AML-193 (cell line): ENCODE measurements at regions not wholly inside any gene's neighbourhood (a gene's known extent, or its start where the extent isn't known, plus 50 kb on each side); places are given as distances from the start of the nearest gene placed in this dataset.
"Not testable (repeated sequence)": the region's sequence is repeated elsewhere in the genome, so short reads cannot be mapped to it uniquely, and the experiment has no call there.

ENCODE experiments used
- DNase-seq, 2 experiments: peaks; one replicate each; lab custom pipeline; 2025; lab: John Stamatoyannopoulos, UW

DNA sequence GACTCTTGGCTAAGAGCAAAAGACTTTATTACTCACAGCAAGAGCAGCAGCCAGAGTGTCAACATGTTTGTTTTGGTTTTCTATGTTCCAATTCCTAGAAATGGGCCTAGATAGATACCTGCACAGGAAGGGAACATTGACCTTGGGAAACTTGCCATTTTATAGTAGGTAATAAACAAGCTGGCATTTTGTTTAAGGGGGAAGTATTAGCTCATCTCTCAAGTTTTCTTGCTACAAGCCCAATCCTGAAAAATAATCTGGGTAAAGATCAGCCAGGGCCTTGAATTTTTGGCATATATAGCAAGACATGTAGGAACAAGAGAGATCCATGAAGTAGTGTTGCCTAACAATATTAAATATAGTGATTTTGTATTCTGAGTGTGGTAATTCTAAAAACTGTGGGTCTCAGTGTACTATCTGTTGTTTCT is 51.4 kb upstream of the RGL1 start:
- DNase-seq: no peak

DNA sequence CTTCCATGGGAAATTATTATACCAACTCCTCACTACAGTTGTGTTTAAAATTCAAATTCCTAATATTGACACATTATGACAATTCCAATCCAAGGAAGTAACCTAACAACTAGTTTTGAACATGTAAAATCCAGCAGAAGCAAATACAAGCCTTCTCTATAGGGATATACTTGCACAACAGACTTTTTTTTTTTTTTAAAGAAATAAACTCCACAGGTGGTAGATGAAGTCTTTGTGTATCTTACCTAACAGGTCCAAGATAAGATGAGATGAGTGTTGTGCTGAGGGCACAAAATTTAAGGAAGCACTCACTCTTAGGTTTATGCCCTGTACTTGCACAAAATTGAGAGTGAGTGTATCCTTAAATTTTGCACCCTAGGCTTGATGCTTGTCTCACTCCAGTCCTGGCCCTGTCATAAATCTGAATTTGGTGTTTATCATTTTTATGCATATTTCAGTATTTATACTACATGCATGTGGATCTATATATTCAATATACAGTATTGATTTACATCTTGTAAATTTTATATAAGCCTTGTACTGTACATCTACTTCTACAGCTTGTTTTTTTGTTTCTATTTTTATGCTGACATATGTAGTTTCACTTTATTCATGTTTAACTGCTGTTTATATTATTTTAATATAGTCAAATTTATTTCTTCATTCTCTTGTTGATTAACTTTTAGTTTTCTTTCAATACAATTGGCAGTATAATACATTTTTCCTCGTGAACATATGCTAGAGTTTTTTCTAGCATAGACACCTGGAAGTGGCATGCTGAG is 60.6 kb upstream of the RGL1 start:
- no peak for DNase-seq

DNA sequence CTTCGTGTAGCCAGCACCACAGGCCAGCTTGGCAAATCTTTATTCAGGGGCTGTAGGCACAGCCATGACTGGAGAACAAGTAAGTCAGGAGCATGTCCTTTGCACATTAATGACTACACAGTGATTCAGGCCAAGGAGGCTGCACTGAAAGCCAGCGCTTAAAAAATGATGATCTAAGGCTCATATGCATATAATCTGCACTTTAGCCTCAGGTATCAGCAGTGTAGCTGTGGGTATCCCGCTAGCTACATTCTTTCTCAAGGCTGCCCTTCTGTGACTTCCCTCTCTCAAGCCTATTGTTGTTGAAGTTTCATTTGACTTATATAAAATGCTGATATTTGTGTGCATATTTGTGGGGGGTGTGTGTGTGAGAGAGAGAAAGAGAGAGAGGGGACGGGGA is 62.6 kb upstream of the RGL1 start:
- no peak for DNase-seq

DNA sequence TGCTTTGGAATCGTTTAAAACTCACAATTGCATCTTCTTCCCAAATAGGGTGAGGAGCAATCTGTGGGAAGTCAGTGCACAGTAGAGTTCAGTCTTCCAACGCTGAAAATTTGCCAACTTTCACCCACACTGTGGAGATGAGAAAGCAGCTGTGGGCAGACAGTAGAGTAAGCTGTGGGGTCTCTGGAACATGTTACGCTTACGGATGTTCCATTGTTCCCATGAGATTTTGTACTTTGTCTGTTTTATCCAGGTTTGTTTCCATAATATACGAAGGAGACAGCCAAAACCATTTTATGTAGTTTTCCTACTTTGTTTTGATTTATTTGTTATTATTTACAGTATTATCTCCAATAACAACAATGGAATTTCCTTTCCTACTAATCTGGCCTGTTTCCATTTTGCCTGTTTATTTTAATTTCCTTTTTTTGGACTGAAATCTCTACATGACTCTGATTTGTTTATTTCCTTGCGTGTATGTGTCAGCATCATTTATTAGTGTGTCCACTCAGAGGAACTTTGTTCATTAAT is 65.1 kb upstream of the RGL1 start:
- DNase-seq: no peak

DNA sequence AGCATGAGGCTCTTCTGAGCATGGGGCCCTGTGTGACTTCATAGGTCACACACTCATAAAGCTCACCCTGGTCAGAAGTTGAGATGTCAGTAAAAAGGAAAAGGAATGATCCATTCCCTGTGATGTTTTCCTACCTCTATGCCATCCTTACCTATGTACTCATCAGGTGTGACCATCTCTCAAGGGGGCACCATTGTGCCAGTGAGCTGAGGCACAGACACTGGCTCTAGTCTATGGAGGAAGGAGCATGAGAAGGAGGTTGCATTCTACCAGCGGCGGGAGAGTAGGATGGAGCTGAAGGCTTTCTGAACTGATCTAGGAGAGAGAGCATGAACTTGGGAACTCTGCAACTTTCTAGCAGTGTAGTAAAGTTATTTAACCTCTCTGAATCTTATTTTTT is 65.8 kb upstream of the RGL1 start:
- DNase-seq: no peak

DNA sequence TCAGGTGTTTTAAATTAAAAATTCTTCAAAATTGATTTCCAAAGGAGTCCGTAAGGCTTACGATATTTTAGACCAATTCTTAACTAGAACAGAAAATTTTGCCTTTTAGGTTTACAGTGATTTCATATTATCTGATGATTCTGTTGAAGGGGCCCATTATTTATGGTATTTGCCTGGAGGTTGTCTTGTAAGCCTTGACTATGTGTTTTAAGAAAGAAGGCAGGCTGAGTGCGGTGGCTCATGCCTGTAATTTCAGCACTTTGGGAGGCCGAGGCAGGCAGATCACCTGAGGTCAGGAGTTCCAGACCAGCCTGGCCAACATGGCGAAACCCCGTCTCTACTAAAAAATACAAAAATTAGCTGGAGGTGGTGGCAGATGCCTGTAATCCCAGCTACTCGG is 67.0 kb upstream of the RGL1 start:
- not testable (repeated sequence) for DNase-seq

DNA sequence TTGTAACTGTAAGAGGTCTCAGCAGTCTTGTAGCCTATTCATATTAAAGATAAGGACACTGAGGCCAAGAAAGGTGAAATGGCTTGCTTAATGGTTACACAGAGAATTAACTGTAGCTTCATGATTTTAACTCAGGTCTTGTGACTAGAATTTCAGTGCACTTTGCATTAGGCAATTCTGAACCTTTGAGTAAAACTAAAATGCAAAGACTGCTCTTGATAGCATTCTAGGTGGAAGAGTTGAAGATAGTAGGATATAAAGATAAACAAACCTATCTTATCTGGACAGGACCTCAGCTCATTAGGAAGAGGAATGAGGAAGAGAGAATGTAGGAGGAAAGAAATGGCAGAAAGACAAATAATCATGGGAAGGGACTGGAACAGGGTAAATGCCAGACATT is 68.6 kb upstream of the RGL1 start:
- DNase-seq: no peak

DNA sequence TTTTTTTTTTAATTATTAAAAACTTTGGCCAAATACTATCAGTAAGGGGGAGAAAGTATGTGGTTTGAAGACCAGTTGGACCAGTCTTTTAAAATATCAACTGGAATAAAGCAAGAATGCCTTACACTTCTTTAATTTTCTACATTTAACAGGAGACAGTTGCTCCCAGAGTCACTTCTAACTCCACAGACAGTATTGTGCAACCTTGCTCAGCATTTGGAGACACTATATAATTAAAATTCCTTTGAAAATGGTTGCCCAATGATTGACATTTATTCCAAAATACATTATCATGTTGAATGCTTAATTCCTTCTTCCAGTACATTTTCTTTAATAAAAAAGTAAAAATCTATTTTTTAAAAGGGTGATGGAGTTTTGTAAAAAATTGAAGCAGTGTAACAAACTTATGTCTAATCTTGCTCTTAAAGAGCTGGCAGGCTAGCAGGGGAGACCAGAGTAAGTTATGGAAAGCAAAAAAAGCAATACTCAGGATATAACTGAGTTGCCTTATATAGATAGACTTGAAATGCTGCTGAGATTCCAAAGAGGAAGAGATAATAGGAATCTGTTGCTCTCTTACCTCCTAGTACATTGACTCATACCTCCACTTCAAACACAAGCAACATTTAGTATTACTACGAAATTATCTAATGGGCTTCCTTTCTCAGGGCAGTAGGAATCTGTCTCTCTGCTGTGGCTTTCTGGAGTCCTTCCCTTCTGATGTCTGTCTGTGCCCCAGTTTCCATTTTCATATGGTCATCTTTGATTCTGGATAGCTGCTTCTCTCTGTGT is 69.7 kb upstream of the RGL1 start:
- DNase-seq: peak in 1 of 2 experiments; percentile 1

DNA sequence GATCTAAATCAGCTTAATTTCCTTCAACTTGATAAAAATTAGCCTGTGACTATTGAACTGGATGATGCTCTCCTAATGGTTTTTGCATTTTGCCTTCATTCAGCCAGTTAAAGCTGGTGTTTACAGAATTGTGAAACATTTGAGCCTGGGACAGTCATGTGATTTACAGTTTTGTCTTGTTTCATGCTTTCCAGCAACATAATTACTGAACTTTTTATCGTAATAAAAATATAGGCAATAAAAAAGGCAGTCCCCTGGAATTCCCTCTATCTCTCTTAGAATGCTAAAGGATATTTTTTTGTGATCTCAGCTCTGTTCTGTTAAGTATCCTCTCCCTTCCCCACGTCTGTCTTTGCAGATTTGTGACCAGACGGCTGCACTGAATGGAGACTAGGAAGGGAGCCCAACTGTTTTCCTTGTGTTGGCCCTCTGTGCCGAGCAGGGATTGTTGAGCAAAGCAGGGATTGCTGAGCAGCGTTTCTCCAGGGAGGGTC is 70.3 kb upstream of the RGL1 start:
- no peak for DNase-seq

DNA sequence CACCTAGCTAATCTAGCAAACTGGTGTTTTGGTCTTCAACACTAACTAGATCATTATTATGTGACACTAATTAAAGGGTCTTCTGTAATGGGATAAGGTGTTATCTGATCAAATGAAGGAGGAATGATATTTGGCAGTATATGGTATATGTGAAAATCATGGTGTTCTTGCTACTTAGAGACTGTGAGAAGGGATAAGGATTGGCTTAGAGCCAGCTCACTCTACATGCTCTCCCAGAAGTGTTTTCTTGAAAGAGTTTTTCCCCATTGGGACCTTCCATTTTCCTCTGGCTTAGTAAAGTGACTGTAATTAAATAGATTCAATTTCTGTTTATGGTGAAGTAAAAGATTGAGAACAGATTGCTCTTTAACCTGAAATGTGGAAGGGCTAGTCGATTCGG is 71.2 kb upstream of the RGL1 start:
- DNase-seq: no peak

DNA sequence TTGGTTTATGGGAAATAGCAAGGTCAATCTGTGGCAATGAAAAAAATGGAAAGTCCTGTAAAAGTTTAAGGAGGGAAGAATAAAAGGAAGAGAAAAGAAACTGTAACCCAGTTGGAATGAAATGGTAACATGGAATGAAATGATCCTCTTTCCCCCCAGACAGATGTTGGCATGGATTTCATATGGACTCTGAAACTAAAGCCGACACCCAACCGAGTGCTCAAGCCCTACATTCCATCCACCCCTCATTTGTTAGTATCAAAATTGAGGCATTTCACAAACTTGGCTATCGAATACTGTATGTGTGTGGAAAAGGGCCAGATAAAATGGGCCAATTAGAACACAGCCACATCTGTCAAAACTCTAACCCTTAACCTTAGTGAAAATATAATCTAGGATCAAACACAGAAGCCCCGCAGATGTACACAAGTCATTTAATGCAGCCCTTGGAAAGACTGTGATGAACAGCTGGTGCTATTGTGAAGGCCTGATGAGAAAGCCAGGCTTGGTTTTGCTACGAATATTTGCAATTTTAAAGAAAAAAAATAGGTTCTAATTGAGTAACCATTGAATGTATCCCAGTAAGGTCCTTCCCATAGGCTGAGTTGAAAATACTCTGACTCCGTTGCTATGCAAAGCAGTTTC is 72.6 kb upstream of the RGL1 start:
- DNase-seq: no peak

DNA sequence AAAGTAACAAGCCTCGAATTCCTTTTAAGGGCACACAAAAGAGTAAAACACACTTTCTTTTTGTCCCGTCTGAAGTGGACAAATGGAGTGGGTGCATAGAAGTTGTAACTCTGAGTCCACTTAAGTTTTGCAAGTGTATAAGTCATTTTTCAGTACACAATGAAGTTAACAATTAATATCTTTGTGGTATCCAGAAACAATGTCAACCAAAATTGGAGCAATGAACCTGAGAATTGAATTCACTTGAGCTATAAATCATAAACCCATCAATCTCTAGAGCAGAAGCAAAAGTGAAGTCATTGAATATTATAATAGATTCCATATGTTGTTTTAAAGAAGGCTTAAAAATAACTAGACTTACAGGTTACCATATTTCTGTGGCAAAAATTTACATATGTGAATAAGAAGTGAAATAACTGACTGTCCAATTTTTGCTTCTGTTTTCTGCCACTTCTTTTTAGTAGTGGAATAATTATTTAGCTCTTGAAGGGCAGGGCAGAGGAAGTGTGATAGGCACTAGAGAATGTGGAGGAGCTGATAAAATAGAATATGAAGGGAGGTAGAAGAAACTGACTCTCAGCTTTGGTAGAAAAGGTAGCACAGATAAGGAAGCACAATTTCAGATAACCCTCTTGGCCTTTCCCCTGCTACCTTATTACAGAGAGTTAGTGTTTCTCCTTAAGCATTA is 73.9 kb upstream of the RGL1 start:
- no peak for DNase-seq

DNA sequence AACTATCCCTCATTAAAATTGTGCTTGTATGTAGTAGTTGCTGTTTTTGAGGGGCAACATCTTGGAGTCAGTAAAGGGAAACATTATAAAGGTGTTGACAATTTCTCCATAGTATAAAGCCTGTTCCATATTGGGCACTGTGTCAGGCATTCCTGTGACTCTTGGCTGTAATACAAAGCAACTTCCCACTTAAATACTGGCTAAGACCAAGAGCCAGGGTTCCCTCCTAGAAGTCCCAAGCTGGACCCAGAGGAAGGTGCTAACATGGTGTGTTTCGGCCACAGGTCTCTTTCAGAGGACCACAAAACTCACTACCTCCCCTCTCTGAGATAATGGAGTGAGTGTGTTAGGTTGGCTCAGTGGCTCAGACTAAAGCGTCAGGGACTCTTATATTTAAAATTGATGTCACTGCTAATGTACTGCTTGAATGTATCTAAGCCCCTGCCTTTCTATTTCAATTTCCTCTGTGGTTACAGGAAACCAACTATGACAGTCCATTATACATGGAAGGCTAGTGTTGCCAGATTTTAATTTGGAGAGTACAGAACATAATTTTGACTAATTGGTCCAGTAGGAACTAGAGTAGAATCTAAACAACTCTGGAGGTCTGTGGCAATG is 74.7 kb upstream of the RGL1 start:
- DNase-seq: no peak

DNA sequence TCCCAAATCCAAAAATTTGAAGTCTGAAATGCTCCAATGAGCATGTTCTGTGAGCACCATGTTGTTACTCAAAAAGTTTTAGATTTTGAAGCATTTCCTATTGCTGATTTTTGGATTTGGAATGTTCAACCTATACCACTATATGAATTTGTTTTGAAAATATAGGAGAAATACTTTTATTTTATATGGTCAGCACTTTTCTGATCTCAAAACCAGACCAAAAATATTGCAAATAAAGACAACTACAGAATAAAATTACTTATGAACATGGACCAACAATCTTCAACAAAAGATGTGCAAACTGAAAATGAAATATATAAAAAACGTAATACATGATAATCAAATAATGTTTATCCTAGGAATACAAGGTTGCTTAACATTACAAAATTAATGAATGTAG is 73.7 kb upstream of the APOBEC4 start:
- no peak for DNase-seq

DNA sequence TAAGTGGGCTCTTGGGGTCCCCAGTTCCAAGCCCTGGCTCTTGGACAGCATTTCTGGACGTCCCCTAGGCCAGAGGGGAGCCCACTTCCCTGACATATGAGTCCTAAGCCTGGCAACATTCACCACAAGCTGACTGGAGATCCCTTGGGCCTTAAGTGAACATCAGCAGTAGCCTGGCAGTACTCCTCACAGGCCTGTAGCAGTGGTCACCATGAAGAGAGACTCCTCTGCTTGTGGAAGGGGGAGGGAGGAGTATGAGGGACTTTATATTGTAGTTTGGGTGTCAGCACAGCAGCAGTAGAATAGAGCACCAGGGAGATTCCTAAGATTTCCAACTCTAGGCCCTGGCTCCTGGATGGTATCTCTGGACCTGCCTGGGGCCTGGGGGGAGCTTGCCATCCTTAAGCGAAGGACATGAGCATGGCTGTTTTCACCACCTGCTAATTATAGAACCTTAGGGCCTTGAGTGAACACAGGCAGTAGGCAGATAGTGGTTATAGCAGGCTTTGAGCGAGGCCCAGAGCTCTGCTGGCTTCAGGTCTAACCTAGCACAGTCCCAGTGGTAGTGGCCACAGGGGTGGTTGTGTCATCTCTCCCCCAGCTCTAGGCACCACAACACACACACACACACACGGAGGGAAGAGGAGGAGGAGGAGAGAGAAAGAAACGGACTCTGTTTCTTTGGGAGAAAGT is 71.4 kb upstream of the APOBEC4 start:
- no peak for DNase-seq

DNA sequence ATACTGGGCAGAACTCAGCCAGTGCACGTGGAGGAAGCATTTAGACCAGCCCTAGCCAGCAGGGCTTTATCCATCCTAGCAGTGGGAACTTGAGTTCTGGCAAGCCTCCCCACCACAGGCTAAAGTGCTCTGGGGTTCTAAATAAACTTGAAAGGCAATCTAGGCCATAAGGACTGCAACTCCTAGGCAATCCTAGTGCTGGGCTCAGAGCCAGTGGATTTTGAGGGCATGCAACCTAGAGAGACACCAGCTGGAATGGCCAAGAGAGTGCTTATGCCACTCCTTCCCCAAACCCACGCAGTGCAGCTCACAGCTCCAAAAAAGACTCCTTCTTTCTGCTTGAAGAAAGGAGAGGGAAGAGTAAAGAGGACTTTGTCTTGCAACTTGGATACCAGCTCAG is 70.5 kb upstream of the APOBEC4 start:
- DNase-seq: no peak

DNA sequence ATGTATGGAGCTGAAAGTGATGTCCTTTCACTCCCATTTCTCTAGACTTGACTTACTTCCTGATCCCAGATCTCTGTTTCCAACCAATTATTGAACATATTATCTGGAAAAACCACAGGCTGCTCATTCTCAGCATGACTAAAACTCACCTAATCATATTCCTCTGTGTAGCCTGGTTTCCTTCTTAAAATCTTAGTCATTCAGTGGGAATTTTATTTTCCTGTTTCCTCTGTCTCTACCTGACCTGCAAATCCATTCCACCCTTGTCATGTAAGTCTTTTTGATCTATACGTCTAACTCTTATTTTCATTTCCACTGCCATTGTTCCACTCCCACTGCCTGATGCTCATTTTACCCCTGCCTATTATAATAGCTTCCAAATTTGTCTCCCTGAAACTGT is 67.9 kb upstream of the APOBEC4 start:
- no peak for DNase-seq

DNA sequence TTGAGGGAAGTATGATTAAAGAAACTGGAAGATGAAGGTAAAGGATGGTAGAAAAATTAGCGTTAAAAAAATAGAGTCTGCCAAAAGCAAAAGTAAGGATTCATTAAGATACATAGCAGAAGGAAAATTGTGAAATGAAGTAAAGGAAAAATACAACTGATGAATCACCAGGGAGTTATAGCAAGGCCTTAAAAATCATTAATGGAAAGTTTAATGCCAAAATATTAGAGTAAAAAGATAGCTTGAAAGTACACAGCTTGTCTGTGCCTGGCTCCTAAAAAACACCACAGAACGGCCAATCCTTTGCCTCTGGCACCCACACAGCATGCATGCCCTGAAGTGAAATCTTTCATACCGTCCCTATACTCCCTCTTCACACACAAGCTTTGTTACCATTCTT is 66.9 kb upstream of the APOBEC4 start:
- DNase-seq: no peak

DNA sequence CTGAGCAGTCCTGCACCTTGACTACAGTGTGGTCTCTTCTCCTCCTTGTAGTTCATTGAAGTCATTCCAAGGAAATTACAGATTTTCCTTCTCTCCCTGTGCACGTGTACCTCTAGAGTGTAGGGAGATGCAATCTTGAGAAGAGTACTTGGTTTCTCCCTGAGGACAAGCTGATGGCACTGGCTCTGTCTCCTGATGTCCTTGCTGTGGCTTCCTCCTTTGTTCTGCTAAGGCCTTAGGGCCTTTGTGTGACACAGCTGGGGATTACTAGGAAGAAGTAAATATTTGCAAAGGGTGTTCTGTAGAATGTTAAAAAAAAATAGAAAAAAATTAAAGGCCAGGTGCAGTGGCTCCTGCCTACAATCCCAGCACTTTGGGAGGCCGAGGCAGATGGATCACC is 66.2 kb upstream of the APOBEC4 start:
- DNase-seq: no peak

DNA sequence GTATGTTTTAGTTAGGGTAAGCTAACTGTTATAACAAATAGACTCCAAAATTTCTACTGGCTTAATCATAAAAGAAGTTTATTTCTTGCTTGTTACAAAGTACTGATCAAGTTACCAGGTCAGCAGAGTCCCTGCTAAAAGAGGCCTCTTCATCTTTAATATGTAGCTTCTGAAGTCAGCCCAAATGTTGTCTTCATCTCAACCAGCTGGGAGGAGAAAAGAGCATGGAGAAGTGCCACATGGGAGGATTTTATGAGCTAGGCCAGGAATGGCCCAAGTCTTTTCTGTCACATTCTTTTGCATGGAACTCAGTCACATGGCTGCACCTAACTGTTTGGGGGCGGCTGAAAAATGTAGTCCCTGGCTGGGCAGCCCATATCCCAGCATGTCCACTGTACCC is 63.2 kb upstream of the APOBEC4 start:
- DNase-seq: no peak
